HG03064 (cell line): ENCODE measurements at regions not wholly inside any gene's neighbourhood (a gene's known extent, or its start where the extent isn't known, plus 50 kb on each side); places are given as distances from the start of the nearest gene placed in this dataset.
"Not testable (repeated sequence)": the region's sequence is repeated elsewhere in the genome, so short reads cannot be mapped to it uniquely, and the experiment has no call there.

Source experiments
- ATAC-seq: cut with Tn5 transposase; IDR thresholded peaks from one replicate; pipeline ENCODE4 v1.9.1; 2021; ENCODE audit warnings: low read depth; ENCODE audit not compliant: unreplicated experiment

GRCh38 chr14:89470401-89470800 is 53.4 kb upstream of the FOXN3 start:
- no peak for ATAC-seq

- no peak for ATAC-seq
Measured at GRCh38 chr14:89469210-89470198, 52.5 kb upstream of the FOXN3 start.

GRCh38 chr14:89468566-89468965 is 51.5 kb upstream of the FOXN3 start:
- no peak for ATAC-seq

GRCh38 chr14:89468030-89468429 is 51.0 kb upstream of the FOXN3 start:
- ATAC-seq: not testable (repeated sequence)

- ATAC-seq: no peak
Measured at GRCh38 chr14:89466944-89467343, 49.9 kb upstream of the FOXN3 start.
